ENCODE measurements at regions not wholly inside any gene's neighbourhood (a gene's known extent, or its start where the extent isn't known, plus 50 kb on each side); places are given as distances from the start of the nearest gene placed in this dataset.

GRCh38 chr10:6305401-6306321 is 102.9 kb downstream of the PFKFB3 start:
- DNase-seq, result no peak

GRCh38 chr10:6306917-6307316 is 104.2 kb downstream of the PFKFB3 start:
- DNase-seq, result no peak

- DNase-seq, result no peak
Observed at GRCh38 chr10:6309816-6310215, 107.1 kb downstream of the PFKFB3 start.

- no peak for DNase-seq
Observed at GRCh38 chr10:6310977-6311376, 108.2 kb downstream of the PFKFB3 start.

- DNase-seq, result no peak
Observed at GRCh38 chr10:6311700-6312330, 109.1 kb downstream of the PFKFB3 start.

- DNase-seq, result no peak
Observed at GRCh38 chr10:6312636-6313035, 109.9 kb downstream of the PFKFB3 start.

- DNase-seq, result no peak
Observed at GRCh38 chr10:6313111-6313895, 110.6 kb downstream of the PFKFB3 start.

- no peak for DNase-seq
Observed at GRCh38 chr10:6314620-6315205, 112.0 kb downstream of the PFKFB3 start.

- no peak for DNase-seq
Observed at GRCh38 chr10:6319119-6319518, 116.4 kb downstream of the PFKFB3 start.

GRCh38 chr10:6320320-6321010 is 117.7 kb downstream of the PFKFB3 start:
- peak in 1 of 2 donors; percentile 51 for DNase-seq

GRCh38 chr10:6321880-6322279 is 119.1 kb downstream of the PFKFB3 start:
- DNase-seq, result no peak

GRCh38 chr10:6322805-6323204 is 120.1 kb downstream of the PFKFB3 start:
- no peak for DNase-seq

GRCh38 chr10:6327961-6328698 is 125.4 kb downstream of the PFKFB3 start:
- no peak for DNase-seq

GRCh38 chr10:6328699-6329423 is 126.1 kb downstream of the PFKFB3 start:
- no peak for DNase-seq

GRCh38 chr10:6333086-6333485 is 130.4 kb downstream of the PFKFB3 start:
- no peak for DNase-seq

GRCh38 chr10:6333973-6334372 is 131.2 kb downstream of the PFKFB3 start:
- no peak for DNase-seq

- no peak for DNase-seq
Observed at GRCh38 chr10:6336016-6336415, 133.3 kb downstream of the PFKFB3 start.

- DNase-seq, result no peak
Observed at GRCh38 chr10:6337382-6337781, 134.7 kb downstream of the PFKFB3 start.

- DNase-seq, result no peak
Observed at GRCh38 chr10:6338361-6338760, 135.6 kb downstream of the PFKFB3 start.

- DNase-seq, result no peak
Observed at GRCh38 chr10:6339891-6340290, 137.2 kb downstream of the PFKFB3 start.

- no peak for DNase-seq
Observed at GRCh38 chr10:6342096-6342685, 139.5 kb downstream of the PFKFB3 start.
